ENCODE measurements at regions not wholly inside any gene's neighbourhood (a gene's known extent, or its start where the extent isn't known, plus 50 kb on each side); places are given as distances from the start of the nearest gene placed in this dataset.

DNA sequence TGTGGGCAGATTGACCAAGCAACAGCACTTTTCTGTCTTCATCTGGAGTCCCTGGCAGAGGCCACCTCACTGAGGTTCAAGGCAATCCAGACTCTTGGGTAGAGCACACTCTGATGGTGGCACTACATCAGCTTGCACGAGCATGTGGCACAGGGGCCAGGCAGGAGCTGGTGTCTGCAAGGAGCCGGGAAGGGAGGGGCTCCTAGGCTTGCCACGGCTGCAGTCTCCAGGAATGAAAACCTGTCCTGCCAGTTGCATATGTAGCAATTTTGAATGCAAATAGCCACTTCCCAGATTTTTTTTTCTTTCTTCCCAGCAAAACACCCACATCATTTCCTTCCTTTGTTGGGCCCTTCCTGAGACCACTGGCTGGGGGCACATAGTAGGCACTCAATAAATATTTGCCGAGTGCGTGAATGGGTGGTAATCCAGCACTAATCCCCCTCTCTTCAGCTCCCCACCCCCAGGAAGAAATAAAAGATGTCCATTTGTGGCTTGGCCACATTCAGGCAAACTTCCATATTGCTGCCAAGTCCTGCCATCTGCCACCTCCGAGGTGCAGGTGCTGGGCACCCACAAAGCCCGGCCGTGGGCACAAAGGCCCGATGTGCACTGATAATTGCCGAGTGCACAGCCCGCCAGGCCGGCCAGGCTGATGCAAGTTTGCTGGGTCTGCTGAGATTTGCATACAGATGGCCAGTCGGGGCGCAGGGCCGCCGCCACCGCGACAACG lies 72.4 kb downstream of the MYCN start:
- Histone ChIP-seq H3K9me3 (ENCODE audit: control insufficient read depth, insufficient read depth, low read depth, low read length) (no peaks in the 10 kb centered on the region), H3K27me3 (ENCODE audit: control insufficient read depth, insufficient read depth, low read length) (peaks cover 4% of the 10 kb centered on the region; the same call in 1 of the 2 replicates), H3K4me1 (ENCODE audit: control insufficient read depth, insufficient read depth, low read length) (peaks cover 14% of the 10 kb centered on the region), H3K27ac (ENCODE audit: low read depth, low read length) (peak overlapping the region; percentile 56; the same call in 1 of the 2 replicates), H3K9ac (ENCODE audit: low read length) (peak overlapping the region; percentile 61), H3K4me3 (ENCODE audit: low read depth, low read length) (peak overlapping the region; percentile 24; the same call in 1 of the 2 replicates), H3K36me3 (ENCODE audit: control insufficient read depth, insufficient read depth, low read length) (no peaks in the 10 kb centered on the region)

DNA sequence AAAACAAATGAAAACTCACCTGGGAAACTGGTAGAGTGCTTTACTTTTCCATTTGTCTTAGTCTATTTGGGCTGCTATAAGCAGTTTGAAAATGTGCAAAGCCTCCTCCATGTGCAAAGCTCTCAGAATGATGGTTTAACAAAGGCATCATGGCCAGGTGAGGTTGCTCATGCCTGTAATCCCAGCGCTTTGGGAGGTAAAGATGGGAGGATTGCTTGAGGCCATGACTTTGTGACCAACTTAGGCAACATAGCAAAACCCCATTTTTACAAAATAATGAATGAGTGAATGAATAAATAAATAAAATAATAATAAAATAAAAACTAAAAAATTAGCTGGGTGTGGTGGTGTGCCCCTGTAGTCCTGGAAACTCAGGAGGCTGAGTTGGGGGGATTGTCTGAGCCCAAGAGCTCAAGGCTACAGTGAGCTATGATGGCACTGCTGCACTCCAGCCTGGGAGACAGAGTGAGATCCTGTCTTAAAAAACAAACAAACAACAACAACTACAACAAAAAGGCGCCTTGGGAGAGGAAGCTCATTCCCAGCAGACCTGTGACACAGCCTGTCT lies 71.8 kb downstream of the MYCN start:
- no peak overlapping the region for H3K9ac ChIP-seq (ENCODE audit: low read length)
- no peak overlapping the region for H3K4me3 ChIP-seq (ENCODE audit: low read depth, low read length)
- H3K9me3 ChIP-seq (ENCODE audit: control insufficient read depth, insufficient read depth, low read depth, low read length), result no peaks in the 10 kb centered on the region
- peaks cover 4% of the 10 kb centered on the region; the same call in 1 of the 2 replicates for H3K27me3 ChIP-seq (ENCODE audit: control insufficient read depth, insufficient read depth, low read length)
- H3K4me1 ChIP-seq (ENCODE audit: control insufficient read depth, insufficient read depth, low read length), result peaks cover 14% of the 10 kb centered on the region
- no peak overlapping the region for H3K27ac ChIP-seq (ENCODE audit: low read depth, low read length)
- H3K36me3 ChIP-seq (ENCODE audit: control insufficient read depth, insufficient read depth, low read length), result no peaks in the 10 kb centered on the region

DNA sequence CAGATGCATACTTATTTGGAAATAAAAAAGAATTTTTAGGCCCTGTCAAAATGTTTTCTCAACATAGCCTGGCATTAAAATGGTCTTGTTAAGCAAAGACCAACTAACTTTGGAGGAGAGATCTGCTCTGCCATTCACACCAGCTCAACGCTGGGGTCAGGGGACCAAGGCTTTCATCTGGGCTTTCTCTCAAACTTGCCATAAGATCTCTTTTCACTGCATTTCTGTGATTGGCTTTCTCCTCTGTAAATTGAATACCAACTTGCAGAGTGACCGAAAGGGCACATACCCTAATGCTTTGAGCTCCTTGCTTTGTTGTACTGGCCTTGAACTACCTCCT lies 71.2 kb downstream of the MYCN start:
- H3K9me3 ChIP-seq (ENCODE audit: control insufficient read depth, insufficient read depth, low read depth, low read length), result no peaks in the 10 kb centered on the region
- no peaks in the 10 kb centered on the region for H3K36me3 ChIP-seq (ENCODE audit: control insufficient read depth, insufficient read depth, low read length)
- H3K27me3 ChIP-seq (ENCODE audit: control insufficient read depth, insufficient read depth, low read length), result peaks cover 4% of the 10 kb centered on the region; the same call in 1 of the 2 replicates
- no peak overlapping the region for H3K9ac ChIP-seq (ENCODE audit: low read length)
- no peak overlapping the region for H3K27ac ChIP-seq (ENCODE audit: low read depth, low read length)
- no peak overlapping the region for H3K4me3 ChIP-seq (ENCODE audit: low read depth, low read length)
- peaks cover 14% of the 10 kb centered on the region for H3K4me1 ChIP-seq (ENCODE audit: control insufficient read depth, insufficient read depth, low read length)

DNA sequence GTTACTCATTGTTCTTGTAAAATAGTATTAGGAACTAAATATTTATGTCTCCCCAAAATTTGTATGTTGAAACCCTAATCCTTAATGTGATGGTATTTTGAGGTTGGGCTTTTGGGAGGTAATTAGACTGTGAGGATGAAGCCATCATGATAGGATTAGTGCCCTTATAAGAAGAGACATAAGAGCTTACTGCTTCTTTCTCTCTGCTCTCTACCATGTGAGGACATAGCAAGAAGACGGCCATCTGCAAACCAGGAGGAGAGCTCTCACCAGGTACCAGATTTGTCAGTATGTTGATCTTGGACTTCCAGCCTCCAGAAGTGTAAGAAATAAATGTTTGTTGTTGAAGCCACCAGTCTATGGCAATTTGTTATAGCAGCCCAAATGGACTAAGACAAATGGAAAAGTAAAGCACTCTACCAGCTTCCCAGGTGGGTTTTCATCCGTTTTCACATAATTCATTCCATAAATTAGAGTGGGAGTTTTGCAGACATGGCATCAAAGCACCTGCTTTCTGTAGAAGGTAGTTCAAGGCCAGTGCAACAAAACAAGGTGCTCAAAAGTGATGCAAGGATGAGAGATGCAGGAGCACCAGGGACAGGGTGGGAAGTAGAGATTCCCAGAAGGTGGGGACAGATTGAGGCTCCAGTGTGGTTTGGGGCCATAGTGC lies 70.7 kb downstream of the MYCN start:
- Histone ChIP-seq H3K4me3 (ENCODE audit: low read depth, low read length) (no peak overlapping the region), H3K27me3 (ENCODE audit: control insufficient read depth, insufficient read depth, low read length) (peaks cover 4% of the 10 kb centered on the region; the same call in 1 of the 2 replicates), H3K36me3 (ENCODE audit: control insufficient read depth, insufficient read depth, low read length) (no peaks in the 10 kb centered on the region), H3K27ac (ENCODE audit: low read depth, low read length) (no peak overlapping the region), H3K9ac (ENCODE audit: low read length) (no peak overlapping the region), H3K4me1 (ENCODE audit: control insufficient read depth, insufficient read depth, low read length) (peaks cover 14% of the 10 kb centered on the region), H3K9me3 (ENCODE audit: control insufficient read depth, insufficient read depth, low read depth, low read length) (no peaks in the 10 kb centered on the region)

DNA sequence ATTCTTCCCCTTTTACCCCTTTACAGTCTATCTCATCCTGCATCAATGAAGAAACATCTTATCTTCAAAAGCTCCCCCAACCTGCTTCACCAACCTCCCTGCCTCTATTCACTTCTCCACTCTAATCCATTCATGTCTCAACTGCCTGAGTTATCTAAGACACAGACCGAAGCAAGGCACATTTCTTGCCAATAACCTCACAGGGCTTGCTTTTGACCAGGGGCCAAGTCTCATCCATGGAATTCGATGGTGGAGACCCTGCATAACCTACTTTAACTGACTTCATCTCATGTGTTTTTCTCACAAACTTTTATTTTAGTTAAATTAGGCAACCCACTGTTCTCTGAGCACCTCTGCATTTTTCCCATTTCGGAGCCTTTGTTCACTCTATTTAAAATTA lies 69.7 kb downstream of the MYCN start:
- H3K27ac ChIP-seq (ENCODE audit: low read depth, low read length), result no peak overlapping the region

DNA sequence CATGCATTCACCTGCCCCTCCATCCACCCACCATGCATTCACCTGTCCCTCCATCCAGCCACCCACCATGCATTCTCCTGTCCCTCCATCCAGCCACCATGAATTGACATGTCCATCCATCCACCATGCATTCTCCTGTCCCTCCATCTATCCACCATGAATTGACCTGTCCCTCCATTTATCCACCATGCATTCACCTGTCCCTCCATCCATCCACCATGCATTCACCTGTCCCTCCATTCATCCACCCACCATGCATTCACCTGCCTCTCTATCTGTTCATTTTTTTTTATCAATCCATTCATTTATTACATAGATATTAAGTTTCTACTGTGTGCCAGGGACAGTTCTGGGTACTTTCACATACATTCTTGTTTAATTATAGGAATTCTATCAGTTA lies 69.2 kb downstream of the MYCN start:
- Histone ChIP-seq H3K4me1 (ENCODE audit: control insufficient read depth, insufficient read depth, low read length) (peaks cover 14% of the 10 kb centered on the region), H3K27ac (ENCODE audit: low read depth, low read length) (no peak overlapping the region), H3K27me3 (ENCODE audit: control insufficient read depth, insufficient read depth, low read length) (peaks cover 4% of the 10 kb centered on the region; the same call in 1 of the 2 replicates), H3K4me3 (ENCODE audit: low read depth, low read length) (no peak overlapping the region), H3K9me3 (ENCODE audit: control insufficient read depth, insufficient read depth, low read depth, low read length) (no peaks in the 10 kb centered on the region), H3K36me3 (ENCODE audit: control insufficient read depth, insufficient read depth, low read length) (no peaks in the 10 kb centered on the region), H3K9ac (ENCODE audit: low read length) (no peak overlapping the region)

More for the DNA sequence above, 69.7 kb downstream of the MYCN start:
- Histone ChIP-seq H3K27me3 (ENCODE audit: control insufficient read depth, insufficient read depth, low read length) (peaks cover 4% of the 10 kb centered on the region; the same call in 1 of the 2 replicates), H3K36me3 (ENCODE audit: control insufficient read depth, insufficient read depth, low read length) (no peaks in the 10 kb centered on the region), H3K4me3 (ENCODE audit: low read depth, low read length) (no peak overlapping the region), H3K9me3 (ENCODE audit: control insufficient read depth, insufficient read depth, low read depth, low read length) (no peaks in the 10 kb centered on the region), H3K4me1 (ENCODE audit: control insufficient read depth, insufficient read depth, low read length) (peaks cover 14% of the 10 kb centered on the region), H3K9ac (ENCODE audit: low read length) (no peak overlapping the region)

DNA sequence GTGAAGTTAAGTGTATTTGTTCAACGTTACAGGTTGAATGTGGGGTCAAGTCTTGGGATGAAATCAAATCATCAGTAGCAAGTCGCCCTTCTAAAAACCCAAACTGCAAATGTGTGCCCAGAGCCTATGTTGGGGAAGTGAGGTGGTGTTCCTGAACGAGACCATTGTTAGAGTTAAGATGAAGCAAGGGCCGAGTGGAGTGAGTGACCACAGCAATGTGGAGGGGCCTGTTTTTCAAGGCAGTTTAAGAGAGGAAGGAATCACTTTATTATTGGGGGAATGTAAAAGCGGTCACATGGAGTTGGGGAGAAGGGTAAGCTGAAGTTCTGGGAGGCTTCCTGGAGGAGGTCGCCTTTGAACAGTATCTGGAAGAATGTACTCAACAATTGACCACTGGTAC lies 68.5 kb downstream of the MYCN start:
- no peak overlapping the region for H3K27ac ChIP-seq (ENCODE audit: low read depth, low read length)
- H3K27me3 ChIP-seq (ENCODE audit: control insufficient read depth, insufficient read depth, low read length), result peaks cover 4% of the 10 kb centered on the region; the same call in 1 of the 2 replicates
- no peak overlapping the region for H3K9ac ChIP-seq (ENCODE audit: low read length)
- no peak overlapping the region for H3K4me3 ChIP-seq (ENCODE audit: low read depth, low read length)
- H3K9me3 ChIP-seq (ENCODE audit: control insufficient read depth, insufficient read depth, low read depth, low read length), result no peaks in the 10 kb centered on the region
- H3K36me3 ChIP-seq (ENCODE audit: control insufficient read depth, insufficient read depth, low read length), result no peaks in the 10 kb centered on the region
- peaks cover 14% of the 10 kb centered on the region for H3K4me1 ChIP-seq (ENCODE audit: control insufficient read depth, insufficient read depth, low read length)

DNA sequence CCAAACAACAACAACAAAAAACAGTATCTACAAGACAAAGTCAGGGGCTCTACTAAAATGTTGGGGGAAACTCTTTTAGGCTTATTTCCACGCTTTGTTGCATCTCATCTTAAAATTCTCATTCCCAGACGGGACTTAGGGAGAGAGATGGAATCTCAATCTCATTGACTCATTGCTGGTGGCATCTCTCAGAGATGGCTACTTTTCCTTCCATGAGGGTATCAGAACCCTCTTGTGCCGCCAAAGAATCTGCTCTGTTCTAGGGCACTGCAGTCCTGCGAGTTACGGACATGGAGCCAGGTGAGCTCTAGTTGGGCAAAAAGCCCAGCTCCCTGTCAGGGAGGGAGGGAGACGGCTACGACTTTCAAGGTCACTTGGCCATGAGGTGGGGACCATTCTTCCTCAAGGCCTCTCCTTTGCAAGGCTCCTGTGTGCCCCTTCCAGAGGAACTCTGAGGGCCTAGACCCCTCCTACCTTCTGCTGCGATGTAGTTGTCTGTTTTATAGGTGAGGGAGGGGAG lies 68.0 kb downstream of the MYCN start:
- peaks cover 11% of the 10 kb centered on the region for H3K4me1 ChIP-seq (ENCODE audit: control insufficient read depth, insufficient read depth, low read length)
- H3K36me3 ChIP-seq (ENCODE audit: control insufficient read depth, insufficient read depth, low read length), result no peaks in the 10 kb centered on the region
- H3K27ac ChIP-seq (ENCODE audit: low read depth, low read length), result no peak overlapping the region
- H3K27me3 ChIP-seq (ENCODE audit: control insufficient read depth, insufficient read depth, low read length), result peaks cover 1% of the 10 kb centered on the region; the same call in 1 of the 2 replicates
- H3K9me3 ChIP-seq (ENCODE audit: control insufficient read depth, insufficient read depth, low read depth, low read length), result no peaks in the 10 kb centered on the region
- no peak overlapping the region for H3K9ac ChIP-seq (ENCODE audit: low read length)
- H3K4me3 ChIP-seq (ENCODE audit: low read depth, low read length), result no peak overlapping the region

DNA sequence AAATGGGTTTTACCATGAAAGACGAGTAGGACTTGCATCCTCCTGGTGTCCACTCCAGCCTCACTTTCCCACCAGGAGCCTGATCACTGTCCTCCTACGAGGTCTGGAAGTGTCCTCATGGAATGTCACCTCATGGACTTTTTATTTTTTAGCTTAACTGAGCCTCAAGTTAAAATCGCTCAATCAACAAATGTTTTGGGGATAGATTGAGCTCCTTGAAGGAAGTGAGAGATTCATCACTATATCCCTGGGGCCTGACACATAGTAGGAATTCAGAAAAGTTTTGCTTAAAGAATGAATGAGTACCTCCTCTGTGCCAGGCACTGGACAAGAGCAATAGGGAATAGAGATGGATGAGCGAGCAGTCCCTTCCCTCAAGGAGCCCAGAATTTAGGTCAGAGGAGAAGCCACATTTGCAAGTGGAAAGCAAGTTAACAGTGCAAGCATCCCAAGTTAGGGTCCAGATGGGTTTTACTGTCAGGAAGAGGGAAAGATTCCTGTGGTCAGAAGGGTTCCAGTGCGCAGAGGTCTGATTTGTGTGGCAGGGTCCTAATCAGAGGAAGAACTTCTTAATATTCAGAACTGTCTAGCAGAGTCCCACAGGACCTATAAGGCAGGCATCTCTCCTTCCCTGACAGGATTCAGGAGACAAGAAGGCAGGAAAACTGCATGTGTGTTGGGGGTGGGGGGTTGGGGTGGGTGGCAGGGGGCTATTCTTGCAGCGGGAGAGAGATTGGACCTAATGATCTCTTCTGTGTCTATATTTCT lies 67.0 kb downstream of the MYCN start:
- Histone ChIP-seq H3K9ac (ENCODE audit: low read length) (no peak overlapping the region), H3K9me3 (ENCODE audit: control insufficient read depth, insufficient read depth, low read depth, low read length) (peaks cover 5% of the 10 kb centered on the region), H3K36me3 (ENCODE audit: control insufficient read depth, insufficient read depth, low read length) (no peaks in the 10 kb centered on the region), H3K27ac (ENCODE audit: low read depth, low read length) (no peak overlapping the region), H3K4me3 (ENCODE audit: low read depth, low read length) (no peak overlapping the region), H3K27me3 (ENCODE audit: control insufficient read depth, insufficient read depth, low read length) (no peaks in the 10 kb centered on the region), H3K4me1 (ENCODE audit: control insufficient read depth, insufficient read depth, low read length) (peaks cover 1% of the 10 kb centered on the region)

DNA sequence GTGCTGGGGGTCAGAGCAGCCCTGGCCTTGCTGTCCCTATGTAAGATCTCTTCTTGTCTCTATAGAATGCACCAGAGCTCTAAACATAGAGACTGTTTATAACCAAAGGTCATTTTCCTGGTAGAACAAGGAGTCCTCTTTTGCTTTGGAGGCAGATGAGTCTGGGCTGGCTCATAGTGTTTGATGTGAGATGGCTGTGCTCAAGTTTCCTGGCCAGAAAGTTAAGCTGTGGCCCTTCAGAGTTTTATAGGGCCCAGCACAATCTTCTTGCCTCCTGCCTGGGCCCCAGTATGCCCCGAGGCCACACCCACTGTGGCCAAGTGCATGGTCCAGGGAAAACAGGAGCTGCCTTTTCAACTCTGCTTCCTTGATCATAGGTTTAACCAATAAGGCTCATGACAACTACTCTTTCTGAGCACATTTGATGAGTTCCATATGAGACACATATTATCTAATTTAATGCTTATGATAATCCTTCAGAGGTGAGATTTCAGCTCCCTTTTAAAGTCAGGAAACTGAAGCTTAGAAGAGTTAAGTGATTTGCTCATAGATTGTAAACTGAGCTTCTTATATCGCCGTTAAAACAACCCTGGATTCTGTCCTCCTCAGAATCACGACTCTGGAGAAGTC lies 66.3 kb downstream of the MYCN start:
- H3K27me3 ChIP-seq (ENCODE audit: control insufficient read depth, insufficient read depth, low read length), result no peaks in the 10 kb centered on the region
- no peaks in the 10 kb centered on the region for H3K36me3 ChIP-seq (ENCODE audit: control insufficient read depth, insufficient read depth, low read length)
- no peak overlapping the region for H3K4me3 ChIP-seq (ENCODE audit: low read depth, low read length)
- no peak overlapping the region for H3K9ac ChIP-seq (ENCODE audit: low read length)
- no peak overlapping the region for H3K27ac ChIP-seq (ENCODE audit: low read depth, low read length)
- H3K9me3 ChIP-seq (ENCODE audit: control insufficient read depth, insufficient read depth, low read depth, low read length), result peaks cover 8% of the 10 kb centered on the region
- no peaks in the 10 kb centered on the region for H3K4me1 ChIP-seq (ENCODE audit: control insufficient read depth, insufficient read depth, low read length)
